ENCODE measurements at regions not wholly inside any gene's neighbourhood (a gene's known extent, or its start where the extent isn't known, plus 50 kb on each side); places are given as distances from the start of the nearest gene placed in this dataset.

GRCh38 chr21:17352996-17353655 lies 159.7 kb upstream of the CXADR start:
- no peak overlapping the region for H3K4me3 Mint-ChIP-seq
- H3K9me3 Mint-ChIP-seq, result no peaks in the 10 kb centered on the region
- TF ChIP-seq CTCF (conservative IDR thresholded peaks at IDR 0.05), result no peak
- no peak overlapping the region for H3K27ac Mint-ChIP-seq
- no peaks in the 10 kb centered on the region for H3K27me3 Mint-ChIP-seq
- DNase-seq (ENCODE audit: extremely low spot score, unreplicated experiment), result no peak
- no peaks in the 10 kb centered on the region for H3K4me1 Mint-ChIP-seq (ENCODE audit: unreplicated experiment)
- no peaks in the 10 kb centered on the region for H3K36me3 Mint-ChIP-seq

- Mint-ChIP-seq H3K27me3 (no peaks in the 10 kb centered on the region), H3K27ac (no peak overlapping the region), H3K4me1 (ENCODE audit: unreplicated experiment) (no peaks in the 10 kb centered on the region), H3K9me3 (no peaks in the 10 kb centered on the region), H3K4me3 (no peak overlapping the region), H3K36me3 (no peaks in the 10 kb centered on the region)
- no peak for DNase-seq (ENCODE audit: extremely low spot score, unreplicated experiment)
- TF ChIP-seq CTCF (conservative IDR thresholded peaks at IDR 0.05), result no peak
Observed at GRCh38 chr21:17359781-17360180, 153.1 kb upstream of the CXADR start.

- peaks cover 4% of the 10 kb centered on the region for H3K9me3 Mint-ChIP-seq
- H3K4me3 Mint-ChIP-seq, result no peak overlapping the region
- no peak overlapping the region for H3K27ac Mint-ChIP-seq
- no peaks in the 10 kb centered on the region for H3K27me3 Mint-ChIP-seq
- no peaks in the 10 kb centered on the region for H3K36me3 Mint-ChIP-seq
- no peak for DNase-seq (ENCODE audit: extremely low spot score, unreplicated experiment)
- H3K4me1 Mint-ChIP-seq (ENCODE audit: unreplicated experiment), result peaks cover 11% of the 10 kb centered on the region
- no peak for TF ChIP-seq CTCF (conservative IDR thresholded peaks at IDR 0.05)
Observed at GRCh38 chr21:17368748-17369363, 144.0 kb upstream of the CXADR start.

- peaks cover under 1% of the 10 kb centered on the region for H3K9me3 Mint-ChIP-seq
- H3K36me3 Mint-ChIP-seq, result no peaks in the 10 kb centered on the region
- TF ChIP-seq CTCF (conservative IDR thresholded peaks at IDR 0.05), result no peak
- H3K4me3 Mint-ChIP-seq, result peak overlapping the region; percentile 30
- no peak for DNase-seq (ENCODE audit: extremely low spot score, unreplicated experiment)
- no peaks in the 10 kb centered on the region for H3K27me3 Mint-ChIP-seq
- peak overlapping the region; percentile 91 for H3K27ac Mint-ChIP-seq
- peaks cover 11% of the 10 kb centered on the region for H3K4me1 Mint-ChIP-seq (ENCODE audit: unreplicated experiment)
Observed at GRCh38 chr21:17370263-17370662, 142.6 kb upstream of the CXADR start.

GRCh38 chr21:17370916-17371315 lies 141.9 kb upstream of the CXADR start:
- H3K27ac Mint-ChIP-seq, result peak overlapping the region; percentile 91
- peak overlapping the region; percentile 73 for H3K4me3 Mint-ChIP-seq
- H3K27me3 Mint-ChIP-seq, result no peaks in the 10 kb centered on the region
- peaks cover 11% of the 10 kb centered on the region for H3K4me1 Mint-ChIP-seq (ENCODE audit: unreplicated experiment)
- no peak for DNase-seq (ENCODE audit: extremely low spot score, unreplicated experiment)
- H3K36me3 Mint-ChIP-seq, result no peaks in the 10 kb centered on the region
- TF ChIP-seq CTCF (conservative IDR thresholded peaks at IDR 0.05), result no peak
- peaks cover 4% of the 10 kb centered on the region for H3K9me3 Mint-ChIP-seq

All from type B pancreatic cell (in vitro differentiated cells).